Spinal cord (tissue), 9 donors: ENCODE measurements at regions not wholly inside any gene's neighbourhood (a gene's known extent, or its start where the extent isn't known, plus 50 kb on each side); places are given as distances from the start of the nearest gene placed in this dataset.
"Not testable (repeated sequence)": the region's sequence is repeated elsewhere in the genome, so short reads cannot be mapped to it uniquely, and the experiment has no call there.

Source experiments
- DNase-seq, 6 donors: peaks; one replicate each; pipeline versions ENCODE4 v3.0.0 to v3.0.0-alpha.2; 2013 to 2015; ENCODE audit warnings: low spot score in 6 of 6, low read depth in 4 of 6
- H3K27ac ChIP-seq: one replicate; pipeline ENCODE4 v1.5.1; 2013; ENCODE audit warnings: low read depth, low read length, control low read depth
- H3K27me3 ChIP-seq: one replicate; pipeline ENCODE4 v1.6.1; 2013; ENCODE audit warnings: low read length; ENCODE audit not compliant: control insufficient read depth, insufficient read depth
- H3K36me3 ChIP-seq: one replicate; pipeline ENCODE4 v1.6.1; 2013; ENCODE audit warnings: low read length; ENCODE audit not compliant: control insufficient read depth, insufficient read depth
- H3K4me1 ChIP-seq: one replicate; pipeline ENCODE4 v1.6.1; 2013; ENCODE audit warnings: low read length; ENCODE audit not compliant: control insufficient read depth, insufficient read depth
- H3K4me3 ChIP-seq: one replicate; pipeline ENCODE4 v1.5.1; 2013; ENCODE audit warnings: low read depth, low read length, control low read depth
- H3K9me3 ChIP-seq: one replicate; pipeline ENCODE4 v1.6.1; 2013; ENCODE audit warnings: low read length; ENCODE audit not compliant: control insufficient read depth, insufficient read depth
- WGBS: methylation state at CpG from one replicate; pipeline ENCODE4 v1.1.5; 2013; ENCODE audit warnings: missing lambda C conversion rate; ENCODE audit not compliant: insufficient coverage; 5-methylcytosine and 5-hydroxymethylcytosine counted together
- donor health status: healthy.

- H3K4me3 ChIP-seq: no peak overlapping the region
- DNase-seq: no peak
- no peaks in the 10 kb centered on the region for H3K27me3 ChIP-seq
- peaks cover 2% of the 10 kb centered on the region for H3K9me3 ChIP-seq
- no peaks in the 10 kb centered on the region for H3K36me3 ChIP-seq
- WGBS: no CpG with 5 or more reads among the region's 10 CpGs
- no peaks in the 10 kb centered on the region for H3K4me1 ChIP-seq
- no peak overlapping the region for H3K27ac ChIP-seq
Observed at GRCh38 chr1:240722788-240723187, 110.8 kb upstream of the GREM2 start.

- Histone ChIP-seq H3K27ac (no peak overlapping the region), H3K4me1 (no peaks in the 10 kb centered on the region), H3K4me3 (no peak overlapping the region), H3K36me3 (no peaks in the 10 kb centered on the region), H3K27me3 (no peaks in the 10 kb centered on the region), H3K9me3 (peaks cover under 1% of the 10 kb centered on the region)
- no peak for DNase-seq
- 87% methylated on average over 3 of the region's 6 CpGs for WGBS
Observed at GRCh38 chr1:240720976-240721375, 109.0 kb upstream of the GREM2 start.

- no peak for DNase-seq
- Histone ChIP-seq H3K4me1 (no peaks in the 10 kb centered on the region), H3K9me3 (no peaks in the 10 kb centered on the region), H3K27me3 (no peaks in the 10 kb centered on the region), H3K36me3 (no peaks in the 10 kb centered on the region), H3K4me3 (no peak overlapping the region), H3K27ac (no peak overlapping the region)
- WGBS: 92% methylated on average over 2 of the region's 8 CpGs
Observed at GRCh38 chr1:240719953-240720700, 108.2 kb upstream of the GREM2 start.

- H3K4me3 ChIP-seq, H3K9me3 ChIP-seq, H3K27ac ChIP-seq, H3K4me1 ChIP-seq, H3K27me3 ChIP-seq, DNase-seq, H3K36me3 ChIP-seq: not testable (repeated sequence)
- WGBS: 100% methylated on average over 1 of the region's 4 CpGs
Observed at GRCh38 chr1:240716538-240716937, 104.6 kb upstream of the GREM2 start.

GRCh38 chr1:240714568-240715292 is 102.8 kb upstream of the GREM2 start:
- Histone ChIP-seq H3K4me1 (peaks cover 4% of the 10 kb centered on the region), H3K9me3 (no peaks in the 10 kb centered on the region), H3K27me3 (no peaks in the 10 kb centered on the region), H3K4me3 (no peak overlapping the region), H3K27ac (no peak overlapping the region), H3K36me3 (no peaks in the 10 kb centered on the region)
- DNase-seq: peak in 4 of 6 donors; percentile 31 to 78 (median 39)
- WGBS: 49% methylated on average over 5 of the region's 8 CpGs

- 83% methylated on average over 1 of the region's 7 CpGs for WGBS
- Histone ChIP-seq H3K9me3 (no peaks in the 10 kb centered on the region), H3K36me3 (no peaks in the 10 kb centered on the region), H3K4me1 (peaks cover 4% of the 10 kb centered on the region), H3K27me3 (no peaks in the 10 kb centered on the region), H3K27ac (no peak overlapping the region), H3K4me3 (no peak overlapping the region)
- DNase-seq: no peak
Observed at GRCh38 chr1:240712014-240712731, 100.2 kb upstream of the GREM2 start.

GRCh38 chr1:240711020-240711419 is 99.1 kb upstream of the GREM2 start:
- Histone ChIP-seq H3K4me3 (no peak overlapping the region), H3K27ac (no peak overlapping the region), H3K27me3 (no peaks in the 10 kb centered on the region), H3K9me3 (no peaks in the 10 kb centered on the region), H3K4me1 (peaks cover 4% of the 10 kb centered on the region), H3K36me3 (no peaks in the 10 kb centered on the region)
- no peak for DNase-seq
- WGBS: 96% methylated on average over 9 of the region's 9 CpGs

- H3K36me3 ChIP-seq: no peaks in the 10 kb centered on the region
- no peak overlapping the region for H3K4me3 ChIP-seq
- H3K9me3 ChIP-seq: no peaks in the 10 kb centered on the region
- WGBS: 83% methylated on average over 5 of the region's 6 CpGs
- H3K27ac ChIP-seq: no peak overlapping the region
- DNase-seq: no peak
- no peaks in the 10 kb centered on the region for H3K27me3 ChIP-seq
- H3K4me1 ChIP-seq: peaks cover 4% of the 10 kb centered on the region
Observed at GRCh38 chr1:240709676-240710075, 97.7 kb upstream of the GREM2 start.

GRCh38 chr1:240706150-240706935 is 94.4 kb upstream of the GREM2 start:
- Histone ChIP-seq H3K27ac (no peak overlapping the region), H3K4me3 (no peak overlapping the region), H3K4me1 (no peaks in the 10 kb centered on the region), H3K36me3 (no peaks in the 10 kb centered on the region), H3K9me3 (no peaks in the 10 kb centered on the region), H3K27me3 (no peaks in the 10 kb centered on the region)
- DNase-seq: peak in 2 of 6 donors; percentile 60 to 64
- 45% methylated on average over 4 of the region's 7 CpGs for WGBS
